ENCODE measurements at regions not wholly inside any gene's neighbourhood (a gene's known extent, or its start where the extent isn't known, plus 50 kb on each side); places are given as distances from the start of the nearest gene placed in this dataset.

DNA sequence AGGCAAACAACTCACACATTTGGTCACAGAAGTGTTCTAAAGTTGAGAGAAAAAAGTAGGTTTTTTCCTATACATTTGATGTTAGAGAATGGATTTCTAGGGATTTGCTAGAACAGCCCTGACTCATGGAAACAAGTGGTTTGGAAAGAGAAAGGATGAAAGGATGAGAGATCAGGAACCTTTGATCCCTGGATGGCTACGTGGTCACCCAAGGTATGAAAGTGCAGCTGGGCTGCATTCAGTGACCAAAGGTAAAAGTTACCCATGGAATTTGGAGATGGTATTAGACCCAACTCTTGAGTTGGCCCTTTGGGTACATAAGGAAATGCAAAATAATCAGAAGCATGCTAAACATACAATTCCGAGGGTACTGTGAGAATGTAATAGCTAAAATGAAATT lies 61.3 kb upstream of the SPIN1 start:
- no peaks in the 10 kb centered on the region for H3K36me3 ChIP-seq (ENCODE audit: control insufficient read depth in 2 of 2, extremely low read depth in 1 of 2, insufficient read depth in 2 of 2, low read length in 2 of 2)
- H3K4me2 ChIP-seq (ENCODE audit: control insufficient read depth, extremely low read depth, insufficient read depth, low read depth, low read length): no peak overlapping the region
- dilution Hi-C loops (cut with MboI; ENCODE audit: extremely low pct_ligation_motif_present, low sequenced_read_pairs): no loop called here
- no peaks in the 10 kb centered on the region for H3K79me2 ChIP-seq (ENCODE audit: control insufficient read depth, insufficient read depth, low read length)
- FAIRE-seq (no peak), DNase-seq (ENCODE audit: low read depth, low spot score) (no peak)
- TF ChIP-seq, protein P1, sequence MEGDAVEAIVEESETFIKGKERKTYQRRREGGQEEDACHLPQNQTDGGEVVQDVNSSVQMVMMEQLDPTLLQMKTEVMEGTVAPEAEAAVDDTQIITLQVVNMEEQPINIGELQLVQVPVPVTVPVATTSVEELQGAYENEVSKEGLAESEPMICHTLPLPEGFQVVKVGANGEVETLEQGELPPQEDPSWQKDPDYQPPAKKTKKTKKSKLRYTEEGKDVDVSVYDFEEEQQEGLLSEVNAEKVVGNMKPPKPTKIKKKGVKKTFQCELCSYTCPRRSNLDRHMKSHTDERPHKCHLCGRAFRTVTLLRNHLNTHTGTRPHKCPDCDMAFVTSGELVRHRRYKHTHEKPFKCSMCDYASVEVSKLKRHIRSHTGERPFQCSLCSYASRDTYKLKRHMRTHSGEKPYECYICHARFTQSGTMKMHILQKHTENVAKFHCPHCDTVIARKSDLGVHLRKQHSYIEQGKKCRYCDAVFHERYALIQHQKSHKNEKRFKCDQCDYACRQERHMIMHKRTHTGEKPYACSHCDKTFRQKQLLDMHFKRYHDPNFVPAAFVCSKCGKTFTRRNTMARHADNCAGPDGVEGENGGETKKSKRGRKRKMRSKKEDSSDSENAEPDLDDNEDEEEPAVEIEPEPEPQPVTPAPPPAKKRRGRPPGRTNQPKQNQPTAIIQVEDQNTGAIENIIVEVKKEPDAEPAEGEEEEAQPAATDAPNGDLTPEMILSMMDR (optimal IDR thresholded peaks at IDR 0.05 in 1 of 3, IDR thresholded peaks at IDR 0.05 in 1 of 3, conservative IDR thresholded peaks at IDR 0.05 in 1 of 3; ENCODE audit: extremely low read depth in 1 of 3, insufficient read depth in 2 of 3, low read length in 3 of 3): no peak
- no peak for TF ChIP-seq EZH2 (IDR thresholded peaks at IDR 0.05; ENCODE audit: low read length)
- peaks cover 3% of the 10 kb centered on the region for H3K4me1 ChIP-seq (ENCODE audit: control insufficient read depth, extremely low read depth, insufficient read depth, low read length)
- H4K20me1 ChIP-seq (ENCODE audit: control insufficient read depth, extremely low read depth, insufficient read depth, low read length): no peaks in the 10 kb centered on the region
- no peaks in the 10 kb centered on the region for H3K9me3 ChIP-seq (ENCODE audit: control insufficient read depth, low read depth, low read length)
- H3K27ac ChIP-seq (ENCODE audit: control insufficient read depth, insufficient read depth, low read length): no peak overlapping the region
- H3K9me1 ChIP-seq (ENCODE audit: control insufficient read depth, extremely low read depth, insufficient read depth, low read length): no peaks in the 10 kb centered on the region
- no peak overlapping the region for H3K9ac ChIP-seq (ENCODE audit: control insufficient read depth, extremely low read depth, insufficient read depth, low read length)
- no peak overlapping the region for H2AFZ ChIP-seq (ENCODE audit: control insufficient read depth, low read length)
- no peak overlapping the region for H3K4me3 ChIP-seq (ENCODE audit: control insufficient read depth in 2 of 3, extremely low read depth in 1 of 3, insufficient read depth in 2 of 3, low read depth in 1 of 3, low read length in 3 of 3)
- no peaks in the 10 kb centered on the region for H3K27me3 ChIP-seq (ENCODE audit: control insufficient read depth, extremely low read depth, insufficient read depth, low read length)

DNA sequence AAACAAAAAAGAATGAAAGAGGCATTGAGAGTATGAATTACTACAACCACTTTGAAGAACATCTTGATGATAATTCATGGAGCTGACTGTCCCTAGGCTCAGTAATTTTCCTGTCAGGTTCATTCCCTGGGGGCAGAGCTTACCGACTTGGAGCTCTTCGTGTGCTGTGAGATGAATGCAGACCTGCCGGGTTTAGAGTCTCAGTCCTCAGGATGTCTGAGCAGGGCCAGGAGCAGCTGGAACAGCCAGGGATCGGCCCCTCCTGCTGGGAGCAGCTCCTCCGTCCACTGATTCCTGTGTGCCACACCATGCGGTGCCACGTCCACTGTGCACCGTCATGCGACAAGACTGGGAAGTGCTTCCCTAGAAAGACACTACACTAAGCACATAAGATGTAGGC lies 62.2 kb upstream of the SPIN1 start:
- DNase-seq (ENCODE audit: low read depth, low spot score) (no peak), FAIRE-seq (no peak)
- no peak for TF ChIP-seq EZH2 (IDR thresholded peaks at IDR 0.05; ENCODE audit: low read length)
- TF ChIP-seq, protein P1 (optimal IDR thresholded peaks at IDR 0.05 in 1 of 3, IDR thresholded peaks at IDR 0.05 in 1 of 3, conservative IDR thresholded peaks at IDR 0.05 in 1 of 3; ENCODE audit: extremely low read depth in 1 of 3, insufficient read depth in 2 of 3, low read length in 3 of 3): no peak
- no peak overlapping the region for H3K4me2 ChIP-seq (ENCODE audit: control insufficient read depth, extremely low read depth, insufficient read depth, low read depth, low read length)
- H4K20me1 ChIP-seq (ENCODE audit: control insufficient read depth, extremely low read depth, insufficient read depth, low read length): no peaks in the 10 kb centered on the region
- H3K4me3 ChIP-seq (ENCODE audit: control insufficient read depth in 2 of 3, extremely low read depth in 1 of 3, insufficient read depth in 2 of 3, low read depth in 1 of 3, low read length in 3 of 3): no peak overlapping the region
- H3K9ac ChIP-seq (ENCODE audit: control insufficient read depth, extremely low read depth, insufficient read depth, low read length): no peak overlapping the region
- peaks cover 3% of the 10 kb centered on the region for H3K4me1 ChIP-seq (ENCODE audit: control insufficient read depth, extremely low read depth, insufficient read depth, low read length)
- no peak overlapping the region for H2AFZ ChIP-seq (ENCODE audit: control insufficient read depth, low read length)
- no peak overlapping the region for H3K27ac ChIP-seq (ENCODE audit: control insufficient read depth, insufficient read depth, low read length)
- dilution Hi-C loops (cut with MboI; ENCODE audit: extremely low pct_ligation_motif_present, low sequenced_read_pairs): no loop called here
- H3K9me3 ChIP-seq (ENCODE audit: control insufficient read depth, low read depth, low read length): no peaks in the 10 kb centered on the region
- no peaks in the 10 kb centered on the region for H3K36me3 ChIP-seq (ENCODE audit: control insufficient read depth in 2 of 2, extremely low read depth in 1 of 2, insufficient read depth in 2 of 2, low read length in 2 of 2)
- no peaks in the 10 kb centered on the region for H3K27me3 ChIP-seq (ENCODE audit: control insufficient read depth, extremely low read depth, insufficient read depth, low read length)
- H3K9me1 ChIP-seq (ENCODE audit: control insufficient read depth, extremely low read depth, insufficient read depth, low read length): no peaks in the 10 kb centered on the region
- no peaks in the 10 kb centered on the region for H3K79me2 ChIP-seq (ENCODE audit: control insufficient read depth, insufficient read depth, low read length)

Data from keratinocyte (primary cell).